ENCODE measurements at regions not wholly inside any gene's neighbourhood (a gene's known extent, or its start where the extent isn't known, plus 50 kb on each side); places are given as distances from the start of the nearest gene placed in this dataset.

DNA sequence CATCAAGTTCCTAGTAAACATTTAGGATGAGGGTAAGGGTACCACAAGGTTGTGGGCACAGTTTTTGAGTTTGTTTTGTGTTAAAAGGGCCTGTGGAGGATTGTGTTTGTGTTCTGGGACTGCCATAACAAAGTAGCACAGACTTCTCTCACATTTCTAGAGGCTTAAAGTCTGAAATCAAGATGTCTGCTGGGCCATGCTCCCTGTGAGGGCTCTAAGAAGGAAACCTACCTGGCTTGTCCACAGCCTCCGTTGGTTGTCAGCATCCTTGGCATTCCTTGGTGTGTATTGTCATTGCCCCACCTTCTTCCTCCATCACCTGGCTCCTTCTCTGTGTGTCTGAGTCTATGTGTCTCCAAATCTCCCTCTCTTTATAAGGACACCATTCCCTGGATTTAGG is 808.1 kb upstream of the RBFOX1 start (continued):
- TF ChIP-seq, protein P1, sequence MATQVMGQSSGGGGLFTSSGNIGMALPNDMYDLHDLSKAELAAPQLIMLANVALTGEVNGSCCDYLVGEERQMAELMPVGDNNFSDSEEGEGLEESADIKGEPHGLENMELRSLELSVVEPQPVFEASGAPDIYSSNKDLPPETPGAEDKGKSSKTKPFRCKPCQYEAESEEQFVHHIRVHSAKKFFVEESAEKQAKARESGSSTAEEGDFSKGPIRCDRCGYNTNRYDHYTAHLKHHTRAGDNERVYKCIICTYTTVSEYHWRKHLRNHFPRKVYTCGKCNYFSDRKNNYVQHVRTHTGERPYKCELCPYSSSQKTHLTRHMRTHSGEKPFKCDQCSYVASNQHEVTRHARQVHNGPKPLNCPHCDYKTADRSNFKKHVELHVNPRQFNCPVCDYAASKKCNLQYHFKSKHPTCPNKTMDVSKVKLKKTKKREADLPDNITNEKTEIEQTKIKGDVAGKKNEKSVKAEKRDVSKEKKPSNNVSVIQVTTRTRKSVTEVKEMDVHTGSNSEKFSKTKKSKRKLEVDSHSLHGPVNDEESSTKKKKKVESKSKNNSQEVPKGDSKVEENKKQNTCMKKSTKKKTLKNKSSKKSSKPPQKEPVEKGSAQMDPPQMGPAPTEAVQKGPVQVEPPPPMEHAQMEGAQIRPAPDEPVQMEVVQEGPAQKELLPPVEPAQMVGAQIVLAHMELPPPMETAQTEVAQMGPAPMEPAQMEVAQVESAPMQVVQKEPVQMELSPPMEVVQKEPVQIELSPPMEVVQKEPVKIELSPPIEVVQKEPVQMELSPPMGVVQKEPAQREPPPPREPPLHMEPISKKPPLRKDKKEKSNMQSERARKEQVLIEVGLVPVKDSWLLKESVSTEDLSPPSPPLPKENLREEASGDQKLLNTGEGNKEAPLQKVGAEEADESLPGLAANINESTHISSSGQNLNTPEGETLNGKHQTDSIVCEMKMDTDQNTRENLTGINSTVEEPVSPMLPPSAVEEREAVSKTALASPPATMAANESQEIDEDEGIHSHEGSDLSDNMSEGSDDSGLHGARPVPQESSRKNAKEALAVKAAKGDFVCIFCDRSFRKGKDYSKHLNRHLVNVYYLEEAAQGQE (IDR thresholded peaks at IDR 0.05; ENCODE audit: unreplicated experiment) = no peak
- no peak for TF ChIP-seq JUNB (IDR thresholded peaks at IDR 0.05; ENCODE audit: unreplicated experiment)

DNA sequence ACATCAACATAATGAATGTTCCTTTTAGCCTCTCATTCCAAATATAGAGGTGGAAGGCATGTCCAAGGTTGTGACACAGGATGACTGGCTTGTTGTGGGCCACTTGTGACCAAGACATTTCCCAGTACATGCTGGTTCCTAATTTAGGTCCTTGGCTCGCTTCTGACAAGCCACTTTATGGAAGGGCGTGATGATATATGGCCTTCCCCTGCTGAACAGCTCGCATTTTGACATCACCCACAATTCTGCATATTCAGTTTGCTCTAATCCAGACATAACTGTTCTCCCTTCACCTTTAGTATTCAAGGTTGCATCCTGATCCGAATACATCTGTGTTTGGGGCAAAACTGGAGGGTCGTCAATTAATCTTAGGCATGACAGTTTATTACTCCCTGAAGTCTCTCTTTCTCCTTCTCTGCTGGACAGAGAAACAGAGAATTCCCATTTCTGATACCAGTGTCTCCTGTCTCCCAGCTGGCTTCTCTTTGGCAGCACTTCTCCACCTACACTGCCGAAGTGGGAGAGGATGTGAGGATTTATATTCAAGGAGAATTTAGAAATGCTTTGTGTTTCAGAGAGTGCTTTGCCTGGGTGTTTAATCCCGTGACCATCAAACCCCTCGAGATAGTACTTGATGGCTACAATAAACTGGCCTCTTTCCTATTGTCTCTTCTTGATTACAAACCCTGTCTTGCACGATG is 815.5 kb upstream of the RBFOX1 start:
- no peak overlapping the region for H3K4me2 ChIP-seq
- H3K27me3 ChIP-seq (ENCODE audit: insufficient read depth) = no peaks in the 10 kb centered on the region
- H4K20me1 ChIP-seq (replicated peaks; ENCODE audit: insufficient read depth) = no peaks in the 10 kb centered on the region
- DNase-seq (ENCODE audit: low spot score) = no peak
- no peak overlapping the region for H2AFZ ChIP-seq
- no peak overlapping the region for H3K27ac Mint-ChIP-seq
- H3F3A ChIP-seq (replicated peaks; ENCODE audit: low read depth) = no peaks in the 10 kb centered on the region
- ATAC-seq = no peak
- H3K9me2 ChIP-seq (ENCODE audit: insufficient read depth) = no peaks in the 10 kb centered on the region
- H3K36me3 ChIP-seq (ENCODE audit: insufficient read depth) = no peaks in the 10 kb centered on the region
- no peak overlapping the region for H3K27ac ChIP-seq (ENCODE audit: low read depth)
- no peak overlapping the region for H3K4me3 Mint-ChIP-seq
- peaks cover 18% of the 10 kb centered on the region for H3K4me1 Mint-ChIP-seq
- peaks cover 2% of the 10 kb centered on the region for H3K27me3 Mint-ChIP-seq (ENCODE audit: insufficient read depth, low read depth, poor library complexity)
- no peaks in the 10 kb centered on the region; the same call in 2 of the 3 replicates for H3K36me3 Mint-ChIP-seq (ENCODE audit: low read depth)
- H3K4me3 ChIP-seq = no peak overlapping the region
- H3K79me2 ChIP-seq (replicated peaks; ENCODE audit: insufficient read depth) = no peaks in the 10 kb centered on the region
- peaks cover 7% of the 10 kb centered on the region for H3K9me3 Mint-ChIP-seq
- peaks cover 10% of the 10 kb centered on the region for H3K4me1 ChIP-seq (ENCODE audit: insufficient read depth)
- no peak for TF ChIP-seq JUNB (IDR thresholded peaks at IDR 0.05; ENCODE audit: unreplicated experiment)
- no peak for TF ChIP-seq EZH2phosphoT487 (IDR thresholded peaks at IDR 0.05; ENCODE audit: unreplicated experiment)
- TF ChIP-seq, protein P2, sequence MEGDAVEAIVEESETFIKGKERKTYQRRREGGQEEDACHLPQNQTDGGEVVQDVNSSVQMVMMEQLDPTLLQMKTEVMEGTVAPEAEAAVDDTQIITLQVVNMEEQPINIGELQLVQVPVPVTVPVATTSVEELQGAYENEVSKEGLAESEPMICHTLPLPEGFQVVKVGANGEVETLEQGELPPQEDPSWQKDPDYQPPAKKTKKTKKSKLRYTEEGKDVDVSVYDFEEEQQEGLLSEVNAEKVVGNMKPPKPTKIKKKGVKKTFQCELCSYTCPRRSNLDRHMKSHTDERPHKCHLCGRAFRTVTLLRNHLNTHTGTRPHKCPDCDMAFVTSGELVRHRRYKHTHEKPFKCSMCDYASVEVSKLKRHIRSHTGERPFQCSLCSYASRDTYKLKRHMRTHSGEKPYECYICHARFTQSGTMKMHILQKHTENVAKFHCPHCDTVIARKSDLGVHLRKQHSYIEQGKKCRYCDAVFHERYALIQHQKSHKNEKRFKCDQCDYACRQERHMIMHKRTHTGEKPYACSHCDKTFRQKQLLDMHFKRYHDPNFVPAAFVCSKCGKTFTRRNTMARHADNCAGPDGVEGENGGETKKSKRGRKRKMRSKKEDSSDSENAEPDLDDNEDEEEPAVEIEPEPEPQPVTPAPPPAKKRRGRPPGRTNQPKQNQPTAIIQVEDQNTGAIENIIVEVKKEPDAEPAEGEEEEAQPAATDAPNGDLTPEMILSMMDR (conservative IDR thresholded peaks at IDR 0.05; ENCODE audit: low read depth in 2 of 2) = no peak
- TF ChIP-seq CREB1 (CRISPR knock-in tag; IDR thresholded peaks at IDR 0.05; ENCODE audit: low read depth) = no peak
- TF ChIP-seq POLR2AphosphoS5 (IDR thresholded peaks at IDR 0.05; ENCODE audit: low read depth) = no peak
- TF ChIP-seq, protein P3, sequence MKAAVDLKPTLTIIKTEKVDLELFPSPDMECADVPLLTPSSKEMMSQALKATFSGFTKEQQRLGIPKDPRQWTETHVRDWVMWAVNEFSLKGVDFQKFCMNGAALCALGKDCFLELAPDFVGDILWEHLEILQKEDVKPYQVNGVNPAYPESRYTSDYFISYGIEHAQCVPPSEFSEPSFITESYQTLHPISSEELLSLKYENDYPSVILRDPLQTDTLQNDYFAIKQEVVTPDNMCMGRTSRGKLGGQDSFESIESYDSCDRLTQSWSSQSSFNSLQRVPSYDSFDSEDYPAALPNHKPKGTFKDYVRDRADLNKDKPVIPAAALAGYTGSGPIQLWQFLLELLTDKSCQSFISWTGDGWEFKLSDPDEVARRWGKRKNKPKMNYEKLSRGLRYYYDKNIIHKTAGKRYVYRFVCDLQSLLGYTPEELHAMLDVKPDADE (IDR thresholded peaks at IDR 0.05) = no peak
- TF ChIP-seq STAT1 (IDR thresholded peaks at IDR 0.05; ENCODE audit: unreplicated experiment) = no peak
- TF ChIP-seq NANOG (IDR thresholded peaks at IDR 0.05; ENCODE audit: borderline replicate concordance) = no peak
- no peak for TF ChIP-seq ZNF331 (CRISPR knock-in tag; IDR thresholded peaks at IDR 0.05; ENCODE audit: low read depth)
- TF ChIP-seq, protein P4, sequence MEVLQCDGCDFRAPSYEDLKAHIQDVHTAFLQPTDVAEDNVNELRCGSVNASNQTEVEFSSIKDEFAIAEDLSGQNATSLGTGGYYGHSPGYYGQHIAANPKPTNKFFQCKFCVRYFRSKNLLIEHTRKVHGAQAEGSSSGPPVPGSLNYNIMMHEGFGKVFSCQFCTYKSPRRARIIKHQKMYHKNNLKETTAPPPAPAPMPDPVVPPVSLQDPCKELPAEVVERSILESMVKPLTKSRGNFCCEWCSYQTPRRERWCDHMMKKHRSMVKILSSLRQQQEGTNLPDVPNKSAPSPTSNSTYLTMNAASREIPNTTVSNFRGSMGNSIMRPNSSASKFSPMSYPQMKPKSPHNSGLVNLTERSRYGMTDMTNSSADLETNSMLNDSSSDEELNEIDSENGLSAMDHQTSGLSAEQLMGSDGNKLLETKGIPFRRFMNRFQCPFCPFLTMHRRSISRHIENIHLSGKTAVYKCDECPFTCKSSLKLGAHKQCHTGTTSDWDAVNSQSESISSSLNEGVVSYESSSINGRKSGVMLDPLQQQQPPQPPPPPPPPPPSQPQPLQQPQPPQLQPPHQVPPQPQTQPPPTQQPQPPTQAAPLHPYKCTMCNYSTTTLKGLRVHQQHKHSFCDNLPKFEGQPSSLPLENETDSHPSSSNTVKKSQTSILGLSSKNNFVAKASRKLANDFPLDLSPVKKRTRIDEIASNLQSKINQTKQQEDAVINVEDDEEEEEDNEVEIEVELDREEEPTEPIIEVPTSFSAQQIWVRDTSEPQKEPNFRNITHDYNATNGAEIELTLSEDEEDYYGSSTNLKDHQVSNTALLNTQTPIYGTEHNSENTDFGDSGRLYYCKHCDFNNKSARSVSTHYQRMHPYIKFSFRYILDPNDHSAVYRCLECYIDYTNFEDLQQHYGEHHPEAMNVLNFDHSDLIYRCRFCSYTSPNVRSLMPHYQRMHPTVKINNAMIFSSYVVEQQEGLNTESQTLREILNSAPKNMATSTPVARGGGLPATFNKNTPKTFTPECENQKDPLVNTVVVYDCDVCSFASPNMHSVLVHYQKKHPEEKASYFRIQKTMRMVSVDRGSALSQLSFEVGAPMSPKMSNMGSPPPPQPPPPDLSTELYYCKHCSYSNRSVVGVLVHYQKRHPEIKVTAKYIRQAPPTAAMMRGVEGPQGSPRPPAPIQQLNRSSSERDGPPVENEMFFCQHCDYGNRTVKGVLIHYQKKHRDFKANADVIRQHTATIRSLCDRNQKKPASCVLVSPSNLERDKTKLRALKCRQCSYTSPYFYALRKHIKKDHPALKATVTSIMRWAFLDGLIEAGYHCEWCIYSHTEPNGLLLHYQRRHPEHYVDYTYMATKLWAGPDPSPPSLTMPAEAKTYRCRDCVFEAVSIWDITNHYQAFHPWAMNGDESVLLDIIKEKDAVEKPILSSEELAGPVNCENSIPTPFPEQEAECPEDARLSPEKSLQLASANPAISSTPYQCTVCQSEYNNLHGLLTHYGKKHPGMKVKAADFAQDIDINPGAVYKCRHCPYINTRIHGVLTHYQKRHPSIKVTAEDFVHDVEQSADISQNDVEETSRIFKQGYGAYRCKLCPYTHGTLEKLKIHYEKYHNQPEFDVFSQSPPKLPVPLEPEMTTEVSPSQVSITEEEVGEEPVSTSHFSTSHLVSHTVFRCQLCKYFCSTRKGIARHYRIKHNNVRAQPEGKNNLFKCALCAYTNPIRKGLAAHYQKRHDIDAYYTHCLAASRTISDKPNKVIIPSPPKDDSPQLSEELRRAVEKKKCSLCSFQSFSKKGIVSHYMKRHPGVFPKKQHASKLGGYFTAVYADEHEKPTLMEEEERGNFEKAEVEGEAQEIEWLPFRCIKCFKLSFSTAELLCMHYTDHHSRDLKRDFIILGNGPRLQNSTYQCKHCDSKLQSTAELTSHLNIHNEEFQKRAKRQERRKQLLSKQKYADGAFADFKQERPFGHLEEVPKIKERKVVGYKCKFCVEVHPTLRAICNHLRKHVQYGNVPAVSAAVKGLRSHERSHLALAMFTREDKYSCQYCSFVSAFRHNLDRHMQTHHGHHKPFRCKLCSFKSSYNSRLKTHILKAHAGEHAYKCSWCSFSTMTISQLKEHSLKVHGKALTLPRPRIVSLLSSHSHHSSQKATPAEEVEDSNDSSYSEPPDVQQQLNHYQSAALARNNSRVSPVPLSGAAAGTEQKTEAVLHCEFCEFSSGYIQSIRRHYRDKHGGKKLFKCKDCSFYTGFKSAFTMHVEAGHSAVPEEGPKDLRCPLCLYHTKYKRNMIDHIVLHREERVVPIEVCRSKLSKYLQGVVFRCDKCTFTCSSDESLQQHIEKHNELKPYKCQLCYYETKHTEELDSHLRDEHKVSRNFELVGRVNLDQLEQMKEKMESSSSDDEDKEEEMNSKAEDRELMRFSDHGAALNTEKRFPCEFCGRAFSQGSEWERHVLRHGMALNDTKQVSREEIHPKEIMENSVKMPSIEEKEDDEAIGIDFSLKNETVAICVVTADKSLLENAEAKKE (CRISPR knock-in tag; IDR thresholded peaks at IDR 0.05) = no peak
- TF ChIP-seq EZH2 (IDR thresholded peaks at IDR 0.05; ENCODE audit: low read depth, unreplicated experiment) = no peak
